ELF-1 (cell line): ENCODE measurements at regions not wholly inside any gene's neighbourhood (a gene's known extent, or its start where the extent isn't known, plus 50 kb on each side); places are given as distances from the start of the nearest gene placed in this dataset.
A peak's percentile ranks its signal among the peaks of the same experiment; 100 is the strongest.

Source experiments
- DNase-seq: peaks from one replicate; pipeline ENCODE4 v3.0.0-alpha.2; 2016; ENCODE audit warnings: low read depth, low spot score

DNA sequence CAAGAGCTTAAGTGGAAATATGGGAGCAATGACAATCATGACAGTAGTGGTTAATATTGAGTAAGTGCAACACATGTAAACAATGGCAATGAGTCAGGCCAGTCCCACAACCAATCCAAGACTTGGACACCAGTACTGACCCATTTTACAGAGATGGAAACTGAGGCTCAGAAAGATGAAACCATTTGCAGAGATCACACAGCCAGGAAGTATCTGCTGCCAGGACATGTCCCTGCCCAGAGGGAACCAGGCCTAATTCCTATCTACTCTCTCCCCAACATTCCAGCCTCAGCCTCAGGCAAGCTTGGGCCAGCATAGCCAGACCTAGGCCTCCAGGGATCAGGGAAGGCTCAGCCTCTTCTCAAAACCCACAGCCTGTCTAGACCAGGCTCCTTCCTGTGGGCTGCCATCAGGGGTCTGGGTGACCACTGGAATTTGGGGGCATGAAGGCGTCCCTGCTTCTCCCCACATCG lies 395.1 kb downstream of the MN1 start:
- peak; percentile 56 for DNase-seq

DNA sequence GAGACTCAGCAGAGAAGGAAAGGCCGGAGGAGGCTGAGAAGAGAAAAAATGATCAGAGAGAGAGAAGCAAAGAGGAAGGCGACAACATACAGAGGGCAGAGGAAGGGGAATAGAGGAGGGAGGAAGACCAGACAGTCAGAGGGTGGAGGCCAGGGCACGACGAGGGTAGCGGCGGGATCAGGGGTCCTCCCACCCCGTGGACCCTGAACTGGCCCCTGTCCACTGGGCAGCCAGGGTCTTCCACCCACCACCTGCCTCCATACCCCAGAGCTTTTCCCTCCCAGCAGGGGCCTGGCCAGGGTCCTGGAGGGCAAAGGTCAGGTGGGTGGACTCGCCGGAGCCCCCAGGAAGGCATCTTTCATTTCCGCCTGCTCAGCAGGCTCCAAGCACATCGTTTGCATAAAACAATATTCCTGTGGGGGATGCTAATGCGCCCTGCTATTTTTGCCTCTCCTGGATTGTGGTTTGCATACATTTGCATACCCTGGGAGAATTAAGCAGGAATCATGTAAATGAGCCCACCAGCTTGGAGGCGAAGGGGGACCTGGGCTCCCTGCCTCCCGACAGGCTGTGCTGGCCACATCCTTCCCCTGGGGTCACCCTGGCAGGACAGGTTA lies 394.1 kb downstream of the MN1 start:
- DNase-seq = no peak

DNA sequence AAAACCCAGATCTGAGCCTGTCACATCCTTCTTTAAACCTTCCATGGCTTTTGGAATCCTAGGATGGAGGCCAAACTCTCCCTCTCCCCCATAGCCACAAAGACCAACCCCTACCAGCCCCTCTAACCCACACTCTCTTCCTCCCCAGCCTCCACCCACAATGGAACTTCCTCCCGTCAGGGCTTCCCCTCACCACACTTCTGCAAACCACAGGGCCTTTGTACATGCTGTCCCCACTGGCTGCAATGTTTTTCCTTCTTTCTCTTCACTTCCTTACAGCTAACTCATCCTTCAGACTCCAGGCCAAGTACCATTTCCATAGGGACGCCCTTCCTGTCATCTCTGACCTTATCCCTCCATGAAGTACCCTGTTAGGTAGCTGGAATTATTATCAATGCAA lies 393.5 kb downstream of the MN1 start:
- no peak for DNase-seq

DNA sequence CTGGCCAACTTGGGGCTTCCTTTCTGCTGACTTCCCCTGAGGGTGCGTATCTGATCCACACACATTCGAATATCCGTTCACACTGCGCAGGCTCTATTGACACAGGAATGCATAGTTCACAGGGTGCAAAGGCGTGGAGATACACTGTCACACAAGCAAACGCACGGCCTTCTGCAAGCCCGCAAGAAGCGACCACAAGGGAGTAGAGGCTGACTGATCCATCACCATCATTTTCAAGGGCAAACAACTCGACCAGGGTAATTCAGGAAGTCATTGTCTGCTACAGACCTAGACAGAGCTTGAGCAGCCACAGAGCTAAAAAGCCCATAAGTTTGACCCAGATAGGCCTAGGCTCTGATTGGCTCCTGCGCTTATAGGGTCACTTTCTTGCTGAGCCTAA lies 392.3 kb downstream of the MN1 start:
- DNase-seq = no peak

DNA sequence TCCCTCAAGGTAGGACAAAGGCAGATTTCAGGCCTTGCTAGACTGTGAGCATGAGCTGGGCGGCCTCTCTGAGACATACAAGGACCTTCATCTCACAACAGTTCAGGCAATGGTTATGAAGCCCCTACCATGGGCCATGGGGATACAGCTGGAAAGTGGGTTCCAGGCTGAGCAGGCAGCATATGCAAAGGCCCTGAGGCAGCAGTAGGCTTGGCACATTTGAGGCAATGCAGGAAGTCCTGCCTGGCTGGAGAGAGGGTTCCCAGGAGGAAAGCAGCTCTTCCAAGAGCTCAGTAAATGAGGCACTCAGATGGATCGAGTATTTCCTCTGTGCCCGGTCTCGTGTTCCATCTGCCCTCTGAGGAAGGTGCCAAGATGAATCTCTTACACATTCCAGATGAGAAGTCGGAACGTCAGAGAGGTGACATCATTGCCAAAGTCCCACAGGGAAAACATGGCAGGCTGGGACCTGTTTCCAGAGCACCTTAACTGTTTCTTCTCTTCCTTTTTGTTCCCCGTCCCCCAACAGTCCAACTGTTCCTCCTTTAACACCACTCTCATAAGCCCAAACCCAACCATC lies 388.6 kb downstream of the MN1 start:
- no peak for DNase-seq

DNA sequence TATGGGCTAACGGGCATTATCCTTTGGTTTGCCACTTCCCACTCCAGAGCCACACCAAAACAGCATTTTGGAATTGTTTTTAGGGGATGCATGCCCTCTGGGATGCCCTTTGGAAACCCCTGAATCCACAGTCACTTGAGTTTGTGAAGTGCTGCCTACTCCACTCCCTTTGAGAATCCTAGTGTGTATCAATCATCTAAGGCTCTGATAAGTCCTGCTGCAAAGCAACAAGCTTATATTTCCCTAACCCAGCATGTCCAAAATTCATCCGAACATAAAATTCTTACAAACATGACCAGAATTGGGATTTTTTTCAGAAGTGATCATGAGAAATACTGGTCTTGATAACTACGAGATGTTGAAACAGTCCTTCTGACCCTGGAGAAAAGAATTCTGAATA lies 387.9 kb downstream of the MN1 start:
- DNase-seq = no peak

DNA sequence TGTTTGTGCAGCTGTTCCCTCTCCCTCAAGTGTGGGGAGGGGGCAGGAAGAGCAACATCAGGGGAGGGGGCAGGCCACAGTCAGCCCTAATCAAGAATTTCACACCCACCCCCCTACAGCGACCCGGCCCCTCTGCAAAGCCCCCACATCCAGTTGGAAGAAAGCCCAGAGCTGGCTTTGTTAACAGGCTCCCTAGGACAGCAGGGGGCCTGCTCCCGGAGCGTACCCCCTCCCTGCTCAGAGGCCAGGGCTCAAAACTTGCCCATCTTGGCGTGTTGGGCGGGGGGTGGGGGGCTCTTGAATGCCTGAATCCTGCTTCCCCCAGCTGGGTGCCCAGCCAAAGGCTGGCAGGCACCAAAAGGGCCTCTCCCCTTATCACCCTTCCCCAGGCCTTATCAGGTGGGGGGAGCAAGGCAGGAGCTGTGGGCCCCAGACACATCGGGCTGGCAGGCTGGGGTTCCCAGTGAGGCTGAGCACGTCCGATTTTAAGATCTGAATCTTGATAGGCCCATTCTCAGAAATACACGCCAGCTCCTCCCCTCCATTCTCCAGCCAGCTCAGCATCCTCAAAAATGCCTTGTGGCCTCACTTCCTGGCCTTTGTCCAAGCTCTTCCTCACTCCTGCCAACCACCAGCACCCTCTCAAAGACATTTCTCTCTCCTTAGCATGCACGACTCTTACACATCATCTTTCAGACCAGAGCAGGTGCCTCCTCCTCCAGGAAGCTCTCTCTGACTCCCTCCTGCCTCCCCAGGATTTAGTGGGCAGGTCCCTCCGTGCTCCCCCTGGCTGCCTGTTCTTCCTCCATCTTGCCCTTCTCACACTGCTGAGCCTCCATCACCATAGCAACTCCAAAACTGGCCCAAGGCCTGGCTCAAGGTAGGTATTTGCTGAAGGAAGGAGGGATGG lies 384.8 kb downstream of the MN1 start:
- DNase-seq = peak; percentile 69

DNA sequence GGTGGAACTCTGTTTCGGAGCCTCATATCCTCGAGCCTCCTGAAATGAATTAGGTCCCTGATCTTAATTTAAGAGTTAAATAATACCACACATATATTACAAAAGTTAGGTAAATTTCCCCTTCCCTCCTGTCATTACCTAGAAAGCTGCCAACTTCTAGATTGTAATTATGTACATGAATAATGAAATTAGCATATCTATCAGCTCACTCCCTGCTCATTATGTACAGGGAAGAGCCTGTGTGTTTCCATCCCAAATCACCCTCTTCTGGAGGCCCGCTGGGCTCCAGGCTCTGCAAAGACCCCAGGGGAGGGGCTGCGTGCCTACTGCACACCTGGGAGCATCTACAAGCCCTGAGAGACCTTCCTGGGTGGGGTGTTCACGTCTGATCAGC lies 384.1 kb downstream of the MN1 start:
- DNase-seq = no peak

DNA sequence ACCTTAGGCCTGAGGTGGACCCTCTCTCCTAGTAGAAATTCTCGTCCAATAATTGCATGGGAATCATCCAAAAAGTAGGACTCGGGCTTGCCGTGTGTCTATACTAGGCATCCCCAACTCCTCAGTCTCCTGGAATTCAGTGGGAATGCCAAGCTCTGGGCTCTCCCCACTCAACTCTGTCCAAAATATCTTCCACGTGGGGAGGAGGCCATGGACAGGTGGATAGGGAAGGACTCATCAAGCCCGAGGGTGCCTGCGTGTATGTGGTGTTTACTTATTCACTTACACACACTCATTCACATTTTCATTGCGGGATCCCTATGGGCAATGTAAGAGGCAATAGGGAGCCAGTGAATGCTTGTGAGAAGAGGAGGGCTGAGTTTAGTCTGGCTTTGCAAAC lies 383.3 kb downstream of the MN1 start:
- no peak for DNase-seq

DNA sequence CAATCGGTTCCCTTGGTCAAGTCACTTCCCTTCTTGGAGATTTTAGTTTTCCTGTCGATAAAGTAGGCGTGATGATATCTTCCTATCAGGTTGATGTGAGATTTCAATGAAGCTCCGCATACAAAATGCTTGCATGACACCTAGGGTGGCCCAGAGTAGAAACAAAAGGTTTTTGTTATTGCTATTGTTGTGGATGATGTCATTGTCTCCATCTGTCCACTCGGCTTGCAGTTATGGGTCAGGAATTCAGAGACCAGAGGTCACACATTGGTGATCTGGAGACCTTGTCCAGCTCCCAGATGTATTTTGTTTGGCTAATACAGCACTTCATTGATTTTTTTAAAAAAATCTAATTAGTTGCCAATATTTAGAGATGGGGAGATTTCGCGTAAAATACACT lies 382.1 kb downstream of the MN1 start:
- no peak for DNase-seq

DNA sequence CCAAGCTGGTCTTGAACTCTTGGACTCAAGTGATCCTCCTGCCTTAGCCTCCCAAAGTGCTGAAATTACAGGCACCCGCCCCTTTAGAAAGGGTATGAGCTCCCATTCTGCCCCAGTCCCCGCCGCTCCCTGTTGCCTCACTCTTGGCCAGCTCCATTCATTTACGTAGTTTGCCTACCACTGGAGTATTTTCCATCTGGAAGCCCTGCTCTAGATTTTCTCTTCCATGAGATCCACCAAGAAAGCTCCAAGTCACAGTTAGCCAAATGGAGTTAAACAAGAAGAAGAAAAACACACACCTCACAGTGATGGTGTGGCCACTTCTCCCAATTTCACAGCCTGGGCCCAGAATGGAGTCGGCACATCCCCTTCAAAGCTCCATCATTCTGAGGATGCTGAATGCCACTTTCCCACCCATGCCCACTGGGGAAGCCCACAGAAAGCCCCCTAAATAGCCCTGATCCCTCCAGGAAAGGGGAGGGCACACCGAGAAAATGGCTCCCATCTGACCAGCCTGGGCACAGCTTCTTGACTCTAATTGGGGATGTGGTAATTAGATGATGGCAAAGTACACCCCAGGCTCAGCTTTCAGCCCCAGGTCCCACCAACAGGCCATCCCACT lies 381.2 kb downstream of the MN1 start:
- no peak for DNase-seq

DNA sequence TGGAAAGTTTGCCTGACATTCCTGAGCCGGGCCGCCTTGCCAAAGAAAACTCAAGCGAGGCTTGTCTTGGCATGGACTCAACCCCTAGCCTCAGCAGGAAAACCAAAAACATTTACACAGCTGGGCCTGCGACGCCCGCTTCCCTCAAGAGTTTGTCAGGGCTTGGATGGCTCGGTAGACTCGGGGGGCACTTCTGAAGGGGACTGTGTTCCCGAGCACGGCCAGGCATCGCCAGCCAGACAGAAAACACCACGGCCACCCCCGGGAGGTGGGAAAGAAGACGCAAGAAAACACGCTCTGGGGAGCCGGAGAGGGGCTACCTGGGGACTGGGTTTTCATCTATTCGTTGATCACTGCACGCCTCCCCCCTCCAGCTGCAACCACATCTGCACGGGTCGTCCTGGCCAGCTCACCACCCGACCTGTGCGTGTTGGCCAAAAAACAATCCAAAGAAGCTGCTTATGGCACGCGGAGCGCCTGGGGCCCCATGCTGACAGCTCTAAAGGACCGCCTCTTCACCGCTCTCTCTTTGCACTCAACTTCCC lies 380.7 kb downstream of the MN1 start:
- peak; percentile 52 for DNase-seq

DNA sequence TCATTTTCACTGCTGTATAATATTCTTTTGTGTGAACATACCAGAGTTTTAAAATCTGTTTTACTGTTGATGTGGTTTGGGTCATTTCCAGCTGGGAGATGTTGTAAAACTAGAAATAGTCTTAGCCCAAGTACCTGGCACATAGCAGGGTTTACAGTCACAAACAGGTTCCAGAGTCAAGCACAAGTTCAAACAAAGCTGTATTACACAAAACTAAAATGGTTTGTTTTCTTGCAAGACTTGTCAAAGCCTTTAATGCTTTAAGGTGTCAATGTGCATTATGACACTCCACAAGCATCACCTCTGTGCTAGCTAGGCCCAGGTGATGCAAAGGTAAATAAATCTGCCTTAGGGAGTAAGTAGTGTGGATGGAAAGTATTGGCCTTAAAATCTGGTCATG lies 379.1 kb downstream of the MN1 start:
- no peak for DNase-seq

DNA sequence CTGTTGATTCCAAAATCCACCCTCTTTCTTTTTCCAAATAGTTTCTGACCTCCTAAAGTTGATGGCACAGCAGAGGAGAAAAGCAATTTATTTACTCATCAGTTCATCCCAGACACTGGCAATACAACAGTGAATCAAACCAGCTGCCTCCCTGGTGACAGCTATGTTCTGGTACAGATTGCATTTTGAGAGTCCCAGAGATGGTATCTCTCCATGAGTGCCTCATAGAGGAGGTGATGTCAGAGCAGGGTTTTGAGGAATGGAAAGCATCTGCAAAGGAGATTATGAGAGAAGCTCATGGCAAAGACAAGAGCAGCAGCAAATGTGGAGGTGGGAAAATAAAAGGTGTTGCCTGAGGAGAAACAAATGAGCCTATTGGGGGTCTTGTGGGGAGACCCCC lies 377.2 kb downstream of the MN1 start:
- DNase-seq = no peak

DNA sequence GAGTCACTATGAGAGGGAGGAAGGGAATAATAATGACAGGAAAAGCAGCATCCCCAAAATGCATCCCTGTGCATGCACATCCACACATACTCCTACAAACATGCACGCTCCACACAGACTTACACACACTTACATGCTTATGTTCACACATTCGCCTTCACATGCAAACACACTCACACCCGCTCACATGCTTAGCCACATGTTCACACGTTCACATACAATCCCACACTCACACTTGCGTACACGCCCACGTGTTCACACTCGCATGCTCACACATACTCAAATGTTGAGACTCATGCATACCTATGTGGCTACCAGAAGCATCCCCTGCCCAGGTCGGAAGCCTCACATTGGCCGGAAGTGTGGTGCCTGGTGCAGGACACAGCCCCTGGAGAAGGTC lies 372.1 kb downstream of the MN1 start:
- no peak for DNase-seq

DNA sequence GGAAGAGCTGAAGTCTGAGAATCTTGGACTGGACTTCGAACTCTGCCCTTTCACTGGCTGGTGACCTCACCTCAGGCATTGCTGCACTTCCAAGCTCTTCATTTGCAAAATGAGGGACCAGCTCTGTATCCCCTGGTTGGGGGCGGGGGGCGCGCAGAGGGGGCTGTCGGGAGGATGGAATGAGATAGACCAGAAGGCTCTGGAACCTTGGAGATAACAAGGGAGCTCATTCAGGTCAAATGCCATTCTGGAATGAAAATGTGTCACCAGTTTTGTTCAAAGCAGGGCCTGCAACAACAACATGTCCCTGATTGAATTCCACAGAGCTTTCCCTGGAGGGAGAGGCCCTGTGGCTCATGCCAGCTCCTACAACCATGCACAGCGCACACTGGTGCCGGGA lies 370.5 kb downstream of the MN1 start:
- peak; percentile 73 for DNase-seq

DNA sequence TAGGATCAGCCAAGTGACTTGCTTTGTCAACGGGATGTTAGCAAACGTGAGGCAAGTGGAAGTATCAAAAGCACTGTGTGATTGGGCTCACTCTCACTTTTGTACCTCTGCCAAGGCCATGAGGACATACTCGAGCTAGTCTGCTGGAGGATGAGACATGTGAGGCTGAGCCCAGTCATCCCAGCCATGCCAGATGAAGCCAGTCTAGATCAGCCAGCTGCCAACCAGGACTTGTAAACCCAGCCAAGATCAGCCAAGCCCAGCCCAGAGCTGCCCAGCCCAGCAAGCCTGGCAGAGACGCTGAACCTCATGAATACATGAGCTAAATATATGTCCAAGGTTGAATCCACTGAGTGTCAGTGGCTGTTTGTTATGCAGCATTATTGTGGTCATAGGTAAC lies 369.7 kb downstream of the MN1 start:
- no peak for DNase-seq

DNA sequence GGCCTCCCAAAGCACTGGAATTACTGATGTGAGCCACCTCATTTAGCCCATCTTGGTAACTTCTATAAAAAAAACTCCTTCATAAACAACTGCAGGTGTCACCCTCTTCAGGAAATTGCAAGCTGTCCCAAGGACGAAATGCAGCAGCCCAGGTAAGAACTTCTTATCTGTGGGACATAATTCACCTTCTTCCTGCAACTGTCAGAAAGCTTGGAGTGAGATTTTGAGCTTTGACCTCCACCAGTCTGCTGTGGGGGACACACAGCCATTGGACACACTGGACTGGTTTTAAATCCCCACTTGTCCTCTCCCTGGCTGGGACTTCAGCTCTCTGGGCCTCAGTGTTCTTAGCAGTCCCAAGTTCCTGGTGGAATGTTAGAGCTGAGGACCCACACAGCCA lies 368.5 kb downstream of the MN1 start:
- DNase-seq = no peak

DNA sequence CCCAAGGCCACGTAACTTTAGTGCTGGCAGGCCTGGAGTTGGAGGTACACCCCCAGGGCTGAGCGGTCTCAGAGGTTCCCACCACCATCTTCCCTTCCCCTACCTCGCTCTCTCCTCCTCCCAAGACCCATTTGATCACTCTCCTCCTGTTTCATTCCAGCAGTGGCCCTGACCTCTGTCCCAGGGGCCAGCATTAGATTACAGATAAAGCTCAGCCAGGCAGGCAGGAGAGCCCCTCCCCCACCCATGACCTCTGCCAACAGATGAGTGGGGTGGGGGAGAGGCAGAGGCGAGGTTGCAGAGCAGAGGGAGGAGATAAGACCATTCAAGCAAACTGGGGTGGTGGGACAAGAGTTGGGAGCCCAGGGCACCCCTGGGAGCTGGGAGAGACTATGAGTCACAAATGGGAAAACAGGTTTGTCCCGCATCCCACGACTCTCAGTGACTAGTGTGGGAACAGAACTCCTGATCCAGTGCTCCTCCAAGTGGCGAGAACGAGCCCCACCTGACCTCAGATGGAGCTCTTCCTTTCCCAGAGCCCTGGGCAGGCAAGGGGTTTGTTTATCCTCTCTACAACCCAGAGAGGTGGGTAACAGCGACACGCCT lies 367.9 kb downstream of the MN1 start:
- peak; percentile 56 for DNase-seq

DNA sequence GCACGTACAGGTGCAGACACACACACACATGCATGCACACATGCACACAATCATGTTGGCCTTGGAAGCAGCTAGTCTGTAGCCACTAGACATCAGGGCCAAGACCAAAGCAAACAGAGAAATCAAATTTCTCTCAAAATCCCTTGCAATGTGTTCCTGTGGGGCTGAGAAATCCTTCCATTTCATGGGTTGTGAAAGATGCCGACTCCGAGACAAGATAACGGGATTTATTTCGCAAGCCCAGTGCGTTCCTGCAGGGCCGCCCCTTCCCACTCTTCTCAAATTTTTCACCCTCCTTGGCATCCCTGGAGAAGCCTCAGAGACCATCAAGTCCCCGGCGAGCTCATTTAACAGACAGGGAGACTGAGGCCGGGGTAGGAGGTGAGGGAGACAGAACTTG lies 366.7 kb downstream of the MN1 start:
- DNase-seq = no peak

DNA sequence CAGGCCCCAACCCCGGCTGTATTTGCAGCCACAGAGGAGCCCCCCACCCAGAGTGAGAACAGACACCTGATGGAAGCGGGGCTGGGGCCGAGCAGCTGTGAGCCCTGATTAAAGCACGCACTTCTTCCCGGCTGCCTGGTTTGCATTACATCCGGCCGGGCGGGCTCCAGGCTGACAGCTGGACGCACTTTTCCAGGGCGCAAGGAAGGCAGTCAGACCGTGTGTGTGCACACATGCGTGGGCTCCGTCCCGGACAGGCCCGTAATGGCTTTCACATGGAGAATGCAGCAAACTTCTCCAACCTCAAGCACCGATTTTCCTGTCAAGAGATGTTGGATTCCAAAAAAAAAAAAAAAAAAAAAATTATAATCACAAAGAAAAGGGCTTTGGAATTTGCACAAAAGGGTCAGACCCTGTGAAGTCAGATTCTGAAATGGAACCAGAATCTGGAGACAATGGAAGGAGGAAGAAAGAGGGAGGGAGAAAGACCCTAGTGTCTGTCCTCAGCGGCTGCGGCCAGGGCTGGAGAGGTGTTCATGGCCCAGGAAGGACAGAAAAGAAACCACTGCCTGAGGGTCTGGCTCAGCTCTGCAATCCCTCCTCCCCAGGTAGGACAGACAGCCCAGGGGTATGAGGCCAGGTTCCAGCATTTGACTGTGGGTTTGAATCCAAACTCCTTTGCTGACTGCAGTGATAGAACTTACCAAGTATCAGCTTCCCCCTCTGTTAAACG lies 365.5 kb downstream of the MN1 start:
- DNase-seq = peak; percentile 77
